BE2C (cell line): ENCODE measurements at regions not wholly inside any gene's neighbourhood (a gene's known extent, or its start where the extent isn't known, plus 50 kb on each side); places are given as distances from the start of the nearest gene placed in this dataset.

Experiments used
- DNase-seq: peaks from one replicate; pipeline ENCODE4 v3.0.0-alpha.2; 2020
- H3K27me3 ChIP-seq: fragments of 250-450 bp; sonication (Bioruptor Pico); 2 replicates; pipeline ENCODE4 v1.5.1; 2020; ENCODE audit warnings: mild to moderate bottlenecking
- H3K36me3 ChIP-seq: fragments of 250-450 bp; sonication (Bioruptor Pico); 2 replicates; pipeline ENCODE4 v1.5.1; 2020; ENCODE audit warnings: mild to moderate bottlenecking
- H3K4me1 ChIP-seq: fragments of 250-450 bp; sonication (Bioruptor Pico); 2 replicates; pipeline ENCODE4 v1.5.1; 2020
- H3K4me3 ChIP-seq: 2 replicates; pipeline ENCODE4 v1.5.1; 2011; ENCODE audit warnings: low read depth, low read length
- H3K9me3 ChIP-seq: fragments of 250-450 bp; sonication (Bioruptor Pico); 2 replicates; pipeline ENCODE4 v1.5.1; 2020
- TF ChIP-seq, protein P1 (sequence below): IDR thresholded peaks from 2 replicates; pipeline ENCODE4 v1.5.1; 2012; ENCODE audit warnings: mild to moderate bottlenecking, low read depth, low read length

DNA sequence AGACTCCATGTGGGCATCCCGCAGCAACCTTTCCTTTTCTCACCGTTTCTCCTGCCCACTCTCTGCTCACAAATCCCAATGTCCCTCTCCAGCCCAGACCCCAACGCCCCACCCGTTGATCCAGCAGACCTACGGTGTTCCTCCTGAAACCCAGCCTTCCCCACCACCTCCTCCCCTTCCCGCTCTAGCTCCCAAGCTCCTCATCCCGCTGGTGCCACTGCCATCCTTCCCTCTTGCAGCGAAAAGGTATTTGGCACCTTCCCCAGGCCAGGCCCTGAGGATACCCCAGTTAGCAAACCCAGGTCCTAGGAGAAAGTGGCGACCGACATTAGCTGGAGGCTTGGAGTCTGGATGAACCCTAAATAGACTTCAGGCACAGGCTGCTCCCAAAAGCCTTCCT, 84.0 kb upstream of the RTL6 start:
- H3K36me3 ChIP-seq: no peaks in the 10 kb centered on the region
- no peaks in the 10 kb centered on the region; the same call in 1 of the 2 replicates for H3K9me3 ChIP-seq
- TF ChIP-seq, protein P1, sequence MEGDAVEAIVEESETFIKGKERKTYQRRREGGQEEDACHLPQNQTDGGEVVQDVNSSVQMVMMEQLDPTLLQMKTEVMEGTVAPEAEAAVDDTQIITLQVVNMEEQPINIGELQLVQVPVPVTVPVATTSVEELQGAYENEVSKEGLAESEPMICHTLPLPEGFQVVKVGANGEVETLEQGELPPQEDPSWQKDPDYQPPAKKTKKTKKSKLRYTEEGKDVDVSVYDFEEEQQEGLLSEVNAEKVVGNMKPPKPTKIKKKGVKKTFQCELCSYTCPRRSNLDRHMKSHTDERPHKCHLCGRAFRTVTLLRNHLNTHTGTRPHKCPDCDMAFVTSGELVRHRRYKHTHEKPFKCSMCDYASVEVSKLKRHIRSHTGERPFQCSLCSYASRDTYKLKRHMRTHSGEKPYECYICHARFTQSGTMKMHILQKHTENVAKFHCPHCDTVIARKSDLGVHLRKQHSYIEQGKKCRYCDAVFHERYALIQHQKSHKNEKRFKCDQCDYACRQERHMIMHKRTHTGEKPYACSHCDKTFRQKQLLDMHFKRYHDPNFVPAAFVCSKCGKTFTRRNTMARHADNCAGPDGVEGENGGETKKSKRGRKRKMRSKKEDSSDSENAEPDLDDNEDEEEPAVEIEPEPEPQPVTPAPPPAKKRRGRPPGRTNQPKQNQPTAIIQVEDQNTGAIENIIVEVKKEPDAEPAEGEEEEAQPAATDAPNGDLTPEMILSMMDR: no peak
- no peaks in the 10 kb centered on the region for H3K4me1 ChIP-seq
- H3K4me3 ChIP-seq: no peak overlapping the region
- peak; percentile 2 for DNase-seq
- peaks cover 31% of the 10 kb centered on the region for H3K27me3 ChIP-seq

DNA sequence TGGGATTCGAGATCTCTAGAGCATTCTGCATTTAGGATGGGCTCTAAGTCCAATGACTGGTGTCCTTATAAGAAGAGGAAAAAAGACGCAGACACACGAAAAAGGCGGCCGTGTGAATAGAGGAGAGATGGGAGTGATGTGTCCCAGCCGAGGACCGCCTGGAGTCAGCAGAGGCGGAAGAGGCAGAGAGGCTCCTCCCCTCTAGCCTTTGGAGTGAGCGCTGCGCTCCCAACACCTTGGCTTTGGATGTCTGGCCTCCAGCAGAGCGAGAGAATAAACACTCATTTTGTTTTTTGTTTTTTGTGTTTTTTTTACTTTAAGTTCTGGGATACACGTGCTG, 83.0 kb upstream of the RTL6 start:
- Histone ChIP-seq H3K9me3 (no peaks in the 10 kb centered on the region; the same call in 1 of the 2 replicates), H3K27me3 (peaks cover 30% of the 10 kb centered on the region), H3K36me3 (no peaks in the 10 kb centered on the region), H3K4me3 (no peak overlapping the region), H3K4me1 (no peaks in the 10 kb centered on the region)
- TF ChIP-seq, protein P1: no peak
- DNase-seq: no peak

DNA sequence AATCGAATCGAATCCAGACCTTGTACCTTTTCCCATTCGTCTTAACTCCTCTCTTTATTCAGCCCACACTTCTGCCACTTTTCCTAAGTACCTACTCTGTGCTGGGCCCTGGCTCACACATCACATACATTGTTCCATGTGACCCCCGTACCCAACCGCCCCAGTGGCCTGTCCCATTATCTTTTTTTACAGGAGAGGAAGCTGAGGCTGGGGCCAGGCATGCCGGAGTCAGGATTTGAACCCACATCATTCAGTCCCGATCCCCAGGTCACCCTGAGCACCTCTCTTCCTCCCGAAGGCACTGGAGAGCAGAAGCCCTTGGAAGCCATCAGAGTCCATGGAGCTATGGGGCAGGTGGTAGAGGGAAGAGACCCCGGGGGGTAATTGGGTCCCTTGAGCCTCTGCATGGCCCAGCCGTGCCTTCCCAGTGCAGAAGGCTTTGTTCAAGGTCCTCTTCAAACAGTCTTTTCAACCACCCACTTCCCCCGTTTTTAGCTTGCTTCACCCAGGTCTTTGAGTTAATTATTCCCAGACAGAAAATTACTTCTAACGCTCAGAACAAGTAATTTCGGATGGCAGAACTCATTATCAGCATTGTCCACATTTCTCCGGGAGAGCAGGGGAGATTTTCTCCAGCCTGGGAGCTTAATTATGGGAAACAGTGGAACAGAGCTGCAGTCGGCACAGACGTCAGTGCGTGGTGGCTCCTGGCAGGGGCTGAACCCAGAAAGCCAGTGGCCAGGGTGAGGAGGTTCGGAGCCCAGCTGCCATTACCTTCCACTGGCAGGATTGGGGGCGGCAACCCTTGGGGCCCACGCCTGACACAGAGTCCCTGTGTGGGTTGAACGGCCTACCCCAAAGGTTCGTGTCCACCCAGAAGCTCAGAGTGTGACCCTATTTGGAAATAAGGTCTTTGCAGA, 82.4 kb upstream of the RTL6 start:
- Histone ChIP-seq H3K4me1 (peaks cover under 1% of the 10 kb centered on the region), H3K27me3 (peaks cover 34% of the 10 kb centered on the region), H3K4me3 (no peak overlapping the region), H3K36me3 (no peaks in the 10 kb centered on the region), H3K9me3 (no peaks in the 10 kb centered on the region; the same call in 1 of the 2 replicates)
- DNase-seq: no peak
- TF ChIP-seq, protein P1: no peak

DNA sequence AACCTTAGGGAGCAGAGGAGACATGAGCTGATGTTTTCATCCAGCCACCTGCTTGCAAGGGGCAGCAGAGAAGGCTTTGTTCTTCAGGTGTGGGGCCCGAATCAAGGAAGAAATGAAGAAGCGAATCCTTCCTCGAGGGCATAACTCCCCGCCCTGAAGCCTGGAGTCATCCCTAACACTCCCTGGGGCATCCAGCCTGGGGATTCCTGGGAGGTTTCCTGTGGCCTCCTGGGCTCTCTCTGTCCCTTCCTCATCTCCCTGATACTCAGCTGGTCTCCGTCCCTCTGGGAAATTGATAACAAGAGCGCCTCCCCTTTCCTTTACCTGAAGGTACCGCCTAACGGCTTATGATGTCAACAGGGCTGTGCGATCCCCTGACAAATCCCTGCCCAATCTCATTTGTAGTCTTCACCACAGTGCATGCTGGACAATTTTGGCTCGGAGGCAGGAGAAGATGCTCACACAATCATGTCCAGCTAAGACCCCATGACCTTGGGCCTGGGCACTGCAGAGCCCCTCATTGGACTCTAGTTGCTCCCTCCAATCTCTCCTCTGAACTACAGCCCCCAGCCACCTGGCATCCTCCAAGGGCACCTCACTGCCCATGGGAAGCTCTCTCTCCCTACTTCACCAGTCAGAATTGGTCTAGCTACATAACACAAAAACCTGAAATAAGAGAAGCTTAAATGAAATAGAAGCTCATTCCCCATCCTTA, 80.6 kb upstream of the RTL6 start:
- Histone ChIP-seq H3K27me3 (peaks cover 38% of the 10 kb centered on the region), H3K9me3 (no peaks in the 10 kb centered on the region; the same call in 1 of the 2 replicates), H3K36me3 (no peaks in the 10 kb centered on the region), H3K4me1 (peaks cover 6% of the 10 kb centered on the region), H3K4me3 (no peak overlapping the region)
- DNase-seq: no peak
- TF ChIP-seq, protein P1: no peak

DNA sequence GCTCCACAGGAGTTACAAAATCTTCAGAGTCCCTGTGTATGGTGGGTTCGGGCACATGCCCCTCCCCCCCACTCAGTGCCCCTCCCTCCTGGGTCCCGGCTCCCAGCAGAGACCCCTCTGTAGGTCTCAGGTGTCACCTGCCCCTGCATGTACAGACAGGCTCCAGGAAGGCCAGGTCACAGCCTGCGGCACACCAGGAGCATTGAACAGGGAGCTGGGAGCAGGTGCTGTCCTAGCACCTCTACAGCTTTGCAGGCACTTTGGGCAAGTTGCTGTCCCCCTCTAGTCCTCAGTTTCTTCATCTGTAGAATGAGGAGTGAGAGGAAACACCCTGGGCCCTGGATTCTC, 80.1 kb upstream of the RTL6 start:
- TF ChIP-seq, protein P1: no peak
- Histone ChIP-seq H3K27me3 (peaks cover 36% of the 10 kb centered on the region), H3K9me3 (no peaks in the 10 kb centered on the region; the same call in 1 of the 2 replicates), H3K4me3 (no peak overlapping the region), H3K4me1 (peaks cover 6% of the 10 kb centered on the region), H3K36me3 (no peaks in the 10 kb centered on the region)
- DNase-seq: no peak
